Neural cell (in vitro differentiated cells): ENCODE measurements at regions not wholly inside any gene's neighbourhood (a gene's known extent, or its start where the extent isn't known, plus 50 kb on each side); places are given as distances from the start of the nearest gene placed in this dataset.

ENCODE experiments used
- H2AFZ ChIP-seq: fragments of 200-600, 300-800 bp; sonication (generic), shearing (Covaris generic); 2 replicates; pipeline ENCODE4 v1.6.0; 2014; ENCODE audit warnings: low read depth, mild to moderate bottlenecking, antibody characterized with exemption, low read length, moderate library complexity
- H3F3A ChIP-seq: fragments of 200-600 bp; shearing (Covaris generic); 2 replicates; pipeline ENCODE4 v1.6.1; 2016; ENCODE audit warnings: mild to moderate bottlenecking, moderate library complexity, mixed read lengths, antibody characterized with exemption, low read length; ENCODE audit not compliant: insufficient read depth, poor library complexity, severe bottlenecking
- H3K27ac ChIP-seq: fragments of 200-600, 300-800 bp; sonication (generic), shearing (Covaris generic); 2 replicates; pipeline ENCODE4 v1.5.1; 2014; ENCODE audit warnings: mild to moderate bottlenecking, low read length, moderate library complexity
- H3K27me3 ChIP-seq: fragments of 300-800, 200-600 bp; sonication (generic), shearing (Covaris generic); 2 replicates; pipeline ENCODE4 v1.6.0; 2014; ENCODE audit warnings: mild to moderate bottlenecking, low read depth, low read length, moderate library complexity; ENCODE audit not compliant: insufficient read depth
- H3K36me3 ChIP-seq: fragments of 300-800, 200-600 bp; sonication (generic), shearing (Covaris generic); 2 replicates; pipeline ENCODE4 v1.5.1; 2014; ENCODE audit warnings: mild to moderate bottlenecking, antibody characterized with exemption, low read length, moderate library complexity; ENCODE audit not compliant: insufficient read depth
- H3K4me2 ChIP-seq: fragments of 300-800, 200-600 bp; sonication (generic), shearing (Covaris generic); 2 replicates; pipeline ENCODE4 v1.6.0; 2014; ENCODE audit warnings: mild to moderate bottlenecking, low read length
- H3K4me3 ChIP-seq: fragments of 300-800, 200-600 bp; sonication (generic), shearing (Covaris generic); 2 replicates; pipeline ENCODE4 v1.5.1; 2014; ENCODE audit warnings: mild to moderate bottlenecking, low read length, moderate library complexity
- H3K79me2 ChIP-seq: fragments of 200-600 bp; shearing (Covaris generic); replicated peaks from 2 replicates; pipeline ENCODE4 v1.6.0; 2014; ENCODE audit warnings: mild to moderate bottlenecking, low read length, moderate library complexity; ENCODE audit not compliant: insufficient read depth
- H3K9ac ChIP-seq: fragments of 300-800, 200-600 bp; sonication (generic), shearing (Covaris generic); 2 replicates; pipeline ENCODE4 v1.6.1; 2016; ENCODE audit warnings: mild to moderate bottlenecking, low read length, mixed read lengths
- H3K9me2 ChIP-seq: fragments of 200-600 bp; shearing (Covaris generic); 2 replicates; pipeline ENCODE4 v1.6.1; 2016; ENCODE audit warnings: mild to moderate bottlenecking, low read length, mixed read lengths; ENCODE audit not compliant: insufficient read depth
- H3K9me3 ChIP-seq: fragments of 200-600, 300-800 bp; sonication (generic), shearing (Covaris generic); 2 replicates; pipeline ENCODE4 v1.6.1; 2016; ENCODE audit warnings: mild to moderate bottlenecking, mixed run types, low read length, moderate library complexity, mixed read lengths
- H4K20me1 ChIP-seq: fragments of 200-600 bp; shearing (Covaris generic); 2 replicates; pipeline ENCODE4 v1.6.1; 2016; ENCODE audit warnings: mild to moderate bottlenecking, mixed run types; ENCODE audit not compliant: insufficient read depth
- CTCF ChIP-seq: fragments of 450-650 bp; IDR thresholded peaks from 2 replicates; pipeline ENCODE4 v1.5.1; 2014; ENCODE audit warnings: antibody characterized with exemption, mild to moderate bottlenecking, moderate library complexity; ENCODE audit not compliant: poor library complexity, severe bottlenecking
- EP300 ChIP-seq: fragments of 450-650 bp; conservative IDR thresholded peaks from 2 replicates; pipeline ENCODE4 v1.6.1; 2014; ENCODE audit warnings: antibody characterized with exemption, mild to moderate bottlenecking, moderate library complexity; ENCODE audit not compliant: poor library complexity, severe bottlenecking
- EZH2 ChIP-seq: fragments of 200-600, 300-800 bp; shearing (Covaris generic), sonication (generic); IDR thresholded peaks from 2 replicates; pipeline ENCODE4 v1.6.1; 2014; ENCODE audit warnings: antibody characterized with exemption, low read length, borderline replicate concordance, mild to moderate bottlenecking; ENCODE audit not compliant: insufficient read depth, poor library complexity, severe bottlenecking
- MXI1 ChIP-seq: fragments of 450-650 bp; conservative IDR thresholded peaks from 2 replicates; pipeline ENCODE4 v1.6.1; 2014; ENCODE audit warnings: antibody characterized with exemption, mild to moderate bottlenecking; ENCODE audit not compliant: poor library complexity, severe bottlenecking
- POLR2AphosphoS5 ChIP-seq: IDR thresholded peaks from 2 replicates; pipeline ENCODE4 v1.6.1; 2012
- RAD21 ChIP-seq: fragments of 450-650 bp; conservative IDR thresholded peaks from 2 replicates; pipeline ENCODE4 v1.6.1; 2014; ENCODE audit warnings: antibody characterized with exemption, mild to moderate bottlenecking, moderate library complexity
- REST ChIP-seq: IDR thresholded peaks from 2 replicates; pipeline ENCODE4 v1.6.1; 2012; ENCODE audit warnings: borderline replicate concordance
- SMC3 ChIP-seq: fragments of 450-650 bp; conservative IDR thresholded peaks from 2 replicates; pipeline ENCODE4 v1.6.1; 2014; ENCODE audit warnings: antibody characterized with exemption, mild to moderate bottlenecking, moderate library complexity; ENCODE audit not compliant: poor library complexity
- TAF1 ChIP-seq: IDR thresholded peaks from 2 replicates; pipeline ENCODE4 v1.6.1; 2012; ENCODE audit warnings: low read depth

- no peaks in the 10 kb centered on the region for H3F3A ChIP-seq
- no peak overlapping the region for H3K4me3 ChIP-seq
- no peak overlapping the region for H3K4me2 ChIP-seq
- H3K36me3 ChIP-seq, result no peaks in the 10 kb centered on the region
- H4K20me1 ChIP-seq, result no peaks in the 10 kb centered on the region
- H3K9me2 ChIP-seq, result no peaks in the 10 kb centered on the region
- no peaks in the 10 kb centered on the region for H3K9me3 ChIP-seq
- H3K79me2 ChIP-seq, result no peaks in the 10 kb centered on the region
- no peak for TF ChIP-seq MXI1
- TF ChIP-seq RAD21, result no peak
- TF ChIP-seq EZH2, result no peak
- no peak for TF ChIP-seq CTCF
- TF ChIP-seq REST, result no peak
- TF ChIP-seq EP300, result no peak
- no peak for TF ChIP-seq POLR2AphosphoS5
- TF ChIP-seq TAF1, result no peak
- TF ChIP-seq SMC3, result no peak
- H3K27me3 ChIP-seq, result no peaks in the 10 kb centered on the region
- no peak overlapping the region for H3K9ac ChIP-seq
- H3K27ac ChIP-seq, result no peak overlapping the region
- H2AFZ ChIP-seq, result no peak overlapping the region
Observed at GRCh38 chr6:134594881-134595280, 277.0 kb upstream of the SGK1 start.

GRCh38 chr6:134593887-134594286, 276.0 kb upstream of the SGK1 start:
- H3K9me2 ChIP-seq, result no peaks in the 10 kb centered on the region
- H3K79me2 ChIP-seq, result no peaks in the 10 kb centered on the region
- H4K20me1 ChIP-seq, result no peaks in the 10 kb centered on the region
- no peak overlapping the region for H3K4me2 ChIP-seq
- no peaks in the 10 kb centered on the region for H3K36me3 ChIP-seq
- no peak overlapping the region for H3K27ac ChIP-seq
- H3K9me3 ChIP-seq, result no peaks in the 10 kb centered on the region
- TF ChIP-seq POLR2AphosphoS5, result no peak
- no peak for TF ChIP-seq TAF1
- no peak for TF ChIP-seq RAD21
- TF ChIP-seq MXI1, result no peak
- no peak for TF ChIP-seq REST
- no peak for TF ChIP-seq CTCF
- TF ChIP-seq EP300, result no peak
- TF ChIP-seq SMC3, result no peak
- H3K9ac ChIP-seq, result no peak overlapping the region
- H3K4me3 ChIP-seq, result no peak overlapping the region
- H3K27me3 ChIP-seq, result no peaks in the 10 kb centered on the region
- no peaks in the 10 kb centered on the region for H3F3A ChIP-seq
- no peak overlapping the region for H2AFZ ChIP-seq
